ENCODE measurements at regions not wholly inside any gene's neighbourhood (a gene's known extent, or its start where the extent isn't known, plus 50 kb on each side); places are given as distances from the start of the nearest gene placed in this dataset.

DNA sequence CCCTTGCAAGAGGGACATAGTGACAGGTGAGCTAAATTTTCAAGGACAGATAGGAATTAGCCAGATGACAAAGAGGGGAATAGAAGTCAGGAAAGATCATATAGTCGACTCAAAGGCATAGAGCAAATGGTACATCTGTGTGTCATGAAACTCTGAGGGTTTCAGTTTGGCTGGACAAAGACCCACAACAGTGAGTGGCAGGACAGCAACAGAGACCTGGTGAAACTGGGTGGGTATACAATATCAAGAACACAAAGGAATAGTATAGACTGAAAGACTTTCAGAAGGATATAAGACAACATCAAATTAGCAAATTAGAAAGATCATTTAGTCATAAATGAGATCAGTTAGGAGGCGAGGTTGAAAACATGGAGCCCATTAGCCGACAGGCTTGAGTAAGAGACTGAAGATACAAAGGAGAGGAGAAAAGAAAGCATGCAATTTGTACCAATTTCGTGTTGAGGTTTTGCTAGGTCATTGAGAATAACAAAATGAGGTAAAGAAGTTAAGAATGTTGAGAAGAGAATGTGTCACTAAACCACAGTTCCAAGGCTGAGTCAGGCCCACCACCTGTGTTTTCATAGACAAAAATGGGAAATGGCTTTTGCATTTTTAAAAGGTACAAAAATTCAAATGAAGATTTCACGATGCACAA is 213.8 kb downstream of the HHIPL2 start:
- ChIA-PET CTCF (no interaction called here), POLR2A (no interaction called here)
- intact Hi-C loops (cut with micrococcal nuclease), result no loop called here
- Mint-ChIP-seq H3K27ac (no peak overlapping the region), H3K9me3 (no peaks in the 10 kb centered on the region), H3K4me1 (no peaks in the 10 kb centered on the region), H3K36me3 (ENCODE audit: low read depth) (no peaks in the 10 kb centered on the region), H3K4me3 (no peak overlapping the region), H3K27me3 (peaks cover 3% of the 10 kb centered on the region)
- ATAC-seq (ENCODE audit: low read depth) (no peak), DNase-seq (no peak)
- TF ChIP-seq, protein P1, sequence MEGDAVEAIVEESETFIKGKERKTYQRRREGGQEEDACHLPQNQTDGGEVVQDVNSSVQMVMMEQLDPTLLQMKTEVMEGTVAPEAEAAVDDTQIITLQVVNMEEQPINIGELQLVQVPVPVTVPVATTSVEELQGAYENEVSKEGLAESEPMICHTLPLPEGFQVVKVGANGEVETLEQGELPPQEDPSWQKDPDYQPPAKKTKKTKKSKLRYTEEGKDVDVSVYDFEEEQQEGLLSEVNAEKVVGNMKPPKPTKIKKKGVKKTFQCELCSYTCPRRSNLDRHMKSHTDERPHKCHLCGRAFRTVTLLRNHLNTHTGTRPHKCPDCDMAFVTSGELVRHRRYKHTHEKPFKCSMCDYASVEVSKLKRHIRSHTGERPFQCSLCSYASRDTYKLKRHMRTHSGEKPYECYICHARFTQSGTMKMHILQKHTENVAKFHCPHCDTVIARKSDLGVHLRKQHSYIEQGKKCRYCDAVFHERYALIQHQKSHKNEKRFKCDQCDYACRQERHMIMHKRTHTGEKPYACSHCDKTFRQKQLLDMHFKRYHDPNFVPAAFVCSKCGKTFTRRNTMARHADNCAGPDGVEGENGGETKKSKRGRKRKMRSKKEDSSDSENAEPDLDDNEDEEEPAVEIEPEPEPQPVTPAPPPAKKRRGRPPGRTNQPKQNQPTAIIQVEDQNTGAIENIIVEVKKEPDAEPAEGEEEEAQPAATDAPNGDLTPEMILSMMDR (IDR thresholded peaks at IDR 0.05), result no peak

DNA sequence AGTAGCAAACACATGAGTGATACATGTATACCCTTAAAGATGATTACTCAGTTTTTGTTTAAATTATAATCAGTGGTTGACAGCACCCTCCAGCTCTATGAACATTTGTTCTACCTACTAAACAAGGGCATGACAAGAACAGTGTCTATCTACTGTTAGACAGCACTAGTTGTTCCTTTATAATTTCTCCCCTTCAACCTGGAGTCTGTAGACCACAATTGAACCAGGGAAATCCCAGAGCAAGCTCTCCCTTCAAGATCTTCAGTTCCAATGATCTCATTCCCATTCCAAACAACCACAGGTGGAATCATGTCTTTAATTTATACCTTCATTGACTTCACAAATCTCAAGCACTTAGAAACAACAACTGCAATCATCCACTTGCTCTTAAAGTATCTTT is 216.1 kb downstream of the HHIPL2 start:
- POLR2A ChIA-PET, result no interaction called here
- Mint-ChIP-seq H3K36me3 (ENCODE audit: low read depth) (no peaks in the 10 kb centered on the region), H3K27ac (no peak overlapping the region), H3K4me1 (no peaks in the 10 kb centered on the region), H3K27me3 (peaks cover 3% of the 10 kb centered on the region), H3K9me3 (no peaks in the 10 kb centered on the region), H3K4me3 (no peak overlapping the region)
- no peak for DNase-seq
- TF ChIP-seq, protein P1 (IDR thresholded peaks at IDR 0.05), result no peak
- CTCF ChIA-PET, result no interaction called here
- no peak for ATAC-seq (ENCODE audit: low read depth)
- intact Hi-C loops (cut with micrococcal nuclease), result no loop called here

DNA sequence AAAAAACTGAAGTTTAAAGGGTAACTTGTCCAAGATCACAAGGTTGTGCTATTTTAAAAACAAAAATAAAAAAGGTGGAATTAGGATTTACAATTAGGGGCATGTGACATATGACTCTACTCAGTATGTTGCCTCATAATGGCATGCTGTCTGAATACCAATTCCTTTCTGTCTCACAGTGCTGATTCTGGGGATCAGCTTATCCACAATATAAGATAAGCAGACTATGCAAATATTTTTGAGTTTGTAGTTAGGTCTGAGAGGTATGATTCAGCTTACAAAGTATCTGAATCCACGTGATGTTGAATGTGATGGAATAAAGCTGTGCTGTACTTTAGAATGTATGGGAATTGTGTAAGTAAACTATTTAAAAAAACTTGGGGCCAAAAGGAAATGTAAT is 216.6 kb downstream of the HHIPL2 start:
- Mint-ChIP-seq H3K27me3 (peaks cover 3% of the 10 kb centered on the region), H3K4me3 (no peak overlapping the region), H3K9me3 (no peaks in the 10 kb centered on the region), H3K4me1 (no peaks in the 10 kb centered on the region), H3K27ac (no peak overlapping the region), H3K36me3 (ENCODE audit: low read depth) (no peaks in the 10 kb centered on the region)
- CTCF ChIA-PET, result no interaction called here
- TF ChIP-seq, protein P1 (IDR thresholded peaks at IDR 0.05), result no peak
- no peak for ATAC-seq (ENCODE audit: low read depth)
- POLR2A ChIA-PET, result no interaction called here
- no peak for DNase-seq
- intact Hi-C loops (cut with micrococcal nuclease), result no loop called here

DNA sequence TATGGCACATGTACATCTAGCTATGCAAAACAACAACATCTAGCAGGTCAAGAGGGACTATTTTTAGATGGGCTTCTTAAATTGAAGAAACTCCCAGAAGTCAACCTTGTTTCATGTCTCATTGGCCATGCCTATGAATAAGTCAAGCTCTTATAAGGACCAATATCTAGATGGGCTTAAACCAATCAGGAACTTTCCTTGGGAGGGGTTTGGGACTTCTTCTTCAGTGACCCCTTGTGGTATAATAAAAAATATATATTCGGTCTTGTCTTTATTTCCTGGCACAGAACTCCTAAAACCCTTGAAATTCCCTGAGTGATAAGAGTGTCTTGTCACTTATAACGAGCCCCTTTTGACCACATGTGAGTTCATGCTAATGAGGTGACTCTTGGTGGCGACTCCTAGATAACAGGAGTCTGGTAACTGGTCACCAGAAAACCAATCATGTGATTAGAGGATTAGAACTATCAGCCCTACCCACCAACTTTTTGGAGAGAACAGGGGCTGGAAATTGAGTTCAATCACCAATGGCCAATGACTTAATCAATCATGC is 218.3 kb downstream of the HHIPL2 start:
- no peak for ATAC-seq (ENCODE audit: low read depth)
- Mint-ChIP-seq H3K36me3 (ENCODE audit: low read depth) (no peaks in the 10 kb centered on the region), H3K27me3 (peaks cover 2% of the 10 kb centered on the region), H3K27ac (no peak overlapping the region), H3K4me1 (no peaks in the 10 kb centered on the region), H3K9me3 (no peaks in the 10 kb centered on the region), H3K4me3 (no peak overlapping the region)
- ChIA-PET CTCF (no interaction called here), POLR2A (no interaction called here)
- intact Hi-C loops (cut with micrococcal nuclease), result no loop called here
- no peak for DNase-seq
- TF ChIP-seq, protein P1 (IDR thresholded peaks at IDR 0.05), result no peak

DNA sequence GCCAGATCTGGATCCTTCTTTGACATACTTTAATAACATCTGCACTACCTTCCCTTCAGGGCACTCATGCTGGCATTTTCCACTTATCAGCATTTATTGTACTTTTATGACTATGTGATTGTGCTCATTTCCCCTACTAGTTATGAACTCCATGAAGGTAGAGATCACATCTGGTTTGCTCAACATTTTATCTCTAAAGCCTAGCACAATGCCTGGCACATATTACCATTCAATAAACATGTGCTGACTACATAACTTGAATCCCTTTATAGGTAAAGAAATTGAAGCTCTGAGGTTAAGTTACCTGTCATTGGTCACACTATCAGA is 221.2 kb downstream of the HHIPL2 start:
- Mint-ChIP-seq H3K27ac (no peak overlapping the region), H3K36me3 (ENCODE audit: low read depth) (no peaks in the 10 kb centered on the region), H3K9me3 (peaks cover 3% of the 10 kb centered on the region), H3K4me1 (no peaks in the 10 kb centered on the region), H3K4me3 (no peak overlapping the region), H3K27me3 (peaks cover 2% of the 10 kb centered on the region)
- ChIA-PET POLR2A (no interaction called here), CTCF (no interaction called here)
- intact Hi-C loops (cut with micrococcal nuclease), result no loop called here
- TF ChIP-seq, protein P1 (IDR thresholded peaks at IDR 0.05), result no peak
- no peak for ATAC-seq (ENCODE audit: low read depth)
- DNase-seq, result no peak
